HCT116 (cell line): ENCODE measurements at regions not wholly inside any gene's neighbourhood (a gene's known extent, or its start where the extent isn't known, plus 50 kb on each side); places are given as distances from the start of the nearest gene placed in this dataset.

ENCODE experiments used
- ATAC-seq: fragments of 200-7000 bp; cut with Tn5 transposase; 2 replicates; pipeline ENCODE4 v1.9.1; 2020; ENCODE audit warnings: mild to moderate bottlenecking, moderate library complexity
- BruUV-seq: library from RNA; stranded (reverse); fragments of 400-500 nt; replicated peaks from 2 replicates; lab custom pipeline; 2021; lab: Mats Ljungman, UMichigan
- CTCF ChIA-PET: fragments of 300-600 bp; sonication (Branson Sonifier 250); formaldehyde crosslinking; loops from one replicate; lab custom pipeline; 2021; ENCODE audit warnings: antibody characterized with exemption; lab: Charles Lee
- POLR2A ChIA-PET: fragments of 300-600, 350-600 bp; sonication (Branson Sonifier 250); formaldehyde crosslinking; loops from one replicate; lab custom pipeline; 2021; ENCODE audit warnings: antibody characterized with exemption; lab: Charles Lee
- RAD21 ChIA-PET, 2 experiments: fragments of 300-600 bp; sonication (Branson Sonifier 250); formaldehyde crosslinking; loops; one replicate each; lab custom pipeline; 2023; ENCODE audit warnings: low total read pairs in 2 of 2; ENCODE audit not compliant: uncharacterized antibody in 2 of 2, unreplicated experiment in 2 of 2, low non-redundant PET in 1 of 2; lab: Charles Lee
- DNase-seq: peaks from one replicate; pipeline ENCODE4 v3.0.0-alpha.2; 2010; ENCODE audit warnings: low read depth, low spot score
- H2AFZ ChIP-seq: fragments of 200-600 bp; shearing (Covaris generic), sonication (generic); 2 replicates; pipeline ENCODE4 v1.6.1; 2017; ENCODE audit warnings: low read depth, mixed run types, mixed read lengths, antibody characterized with exemption, low read length; ENCODE audit not compliant: poor library complexity, severe bottlenecking
- H3K27ac ChIP-seq: 2 replicates; pipeline ENCODE4 v1.5.1; 2012; ENCODE audit warnings: low read depth, low read length
- H3K27me3 ChIP-seq: fragments of 200-600 bp; sonication (generic); 2 replicates; pipeline ENCODE4 v1.6.1; 2016; ENCODE audit warnings: mixed run types, low read length, mixed read lengths; ENCODE audit not compliant: insufficient read depth
- H3K36me3 ChIP-seq, 2 experiments: fragments of 200-500 bp in 1 of 2; fragments of 200-600 bp in 1 of 2; sonication (Bioruptor generic) in 1 of 2; sonication (generic) in 1 of 2; 2 replicates each; pipeline versions ENCODE4 v1.5.1 to v1.6.1; 2014 to 2016; ENCODE audit warnings: low read length in 2 of 2, inconsistent platforms in 1 of 2, mixed read lengths in 1 of 2, mixed run types in 1 of 2; ENCODE audit not compliant: insufficient read depth in 2 of 2, control insufficient read depth in 1 of 2
- H3K4me1 ChIP-seq, 2 experiments: fragments of 200-600 bp in 1 of 2; sonication (generic) in 1 of 2; 2 replicates each; pipeline versions ENCODE4 v1.5.1 to v1.6.1; 2012 to 2017; ENCODE audit warnings: low read length in 2 of 2, inconsistent platforms in 1 of 2, mild to moderate bottlenecking in 1 of 2, mixed read lengths in 1 of 2, mixed run types in 1 of 2, moderate library complexity in 1 of 2; ENCODE audit not compliant: insufficient read depth in 2 of 2, control insufficient read depth in 1 of 2
- H3K4me2 ChIP-seq: fragments of 200-600 bp; sonication (generic); 2 replicates; pipeline ENCODE4 v1.6.1; 2017; ENCODE audit warnings: mixed run types, low read length, mixed read lengths
- H3K4me3 ChIP-seq, 2 experiments: fragments of 200-600 bp in 1 of 2; sonication (generic) in 1 of 2; replicated peaks in 1 of 2; 2 replicates each; pipeline ENCODE4 v1.5.1; 2011 to 2016; ENCODE audit warnings: low read length in 2 of 2, control low read depth in 1 of 2, low read depth in 1 of 2, mild to moderate bottlenecking in 1 of 2, mixed read lengths in 1 of 2, mixed run types in 1 of 2
- H3K79me2 ChIP-seq: fragments of 200-600 bp; sonication (generic); 2 replicates; pipeline ENCODE4 v1.6.1; 2017; ENCODE audit warnings: mild to moderate bottlenecking, mixed run types, low read length, moderate library complexity, mixed read lengths; ENCODE audit not compliant: insufficient read depth
- H3K9ac ChIP-seq: fragments of 200-600 bp; sonication (generic); 2 replicates; pipeline ENCODE4 v1.6.1; 2016; ENCODE audit warnings: low read length, mixed read lengths
- H3K9me2 ChIP-seq: fragments of 200-600 bp; sonication (generic), shearing (Covaris generic); 2 replicates; pipeline ENCODE4 v1.6.1; 2017; ENCODE audit warnings: mixed run types, mild to moderate bottlenecking, moderate library complexity; ENCODE audit not compliant: insufficient read depth
- H3K9me3 ChIP-seq, 2 experiments: fragments of 200-500 bp in 1 of 2; fragments of 200-600 bp in 1 of 2; sonication (Bioruptor generic) in 1 of 2; sonication (generic) in 1 of 2; 2 replicates each; pipeline ENCODE4 v1.6.1; 2014 to 2017; ENCODE audit warnings: low read length in 2 of 2, mixed read lengths in 2 of 2, inconsistent platforms in 1 of 2, low read depth in 1 of 2, mild to moderate bottlenecking in 1 of 2, mixed run types in 1 of 2, moderate library complexity in 1 of 2; ENCODE audit not compliant: control insufficient read depth in 1 of 2, insufficient read depth in 1 of 2
- H4K20me1 ChIP-seq: fragments of 200-600 bp; sonication (generic), shearing (Covaris generic); 2 replicates; pipeline ENCODE4 v1.6.1; 2017; ENCODE audit warnings: mixed run types, mild to moderate bottlenecking, moderate library complexity; ENCODE audit not compliant: insufficient read depth
- CBX3 ChIP-seq: IDR thresholded peaks from 2 replicates; pipeline ENCODE4 v1.6.1; 2012; ENCODE audit warnings: low read depth
- CTCF ChIP-seq, 3 experiments: fragments of 200-600 bp in 1 of 3; sonication (generic) in 1 of 3; IDR thresholded peaks in 2 of 3; conservative IDR thresholded peaks in 1 of 3; 2 replicates each; pipeline ENCODE4 v1.5.1; 2012 to 2017; ENCODE audit warnings: low read depth in 2 of 3, low read length in 2 of 3, antibody characterized with exemption in 1 of 3, borderline replicate concordance in 1 of 3, control low read depth in 1 of 3, mild to moderate bottlenecking in 1 of 3, mixed read lengths in 1 of 3, mixed run types in 1 of 3, moderate library complexity in 1 of 3; ENCODE audit not compliant: insufficient read depth in 1 of 3
- MAX ChIP-seq: IDR thresholded peaks from 2 replicates; pipeline ENCODE4 v1.6.1; 2012
- RAD21 ChIP-seq: IDR thresholded peaks from 2 replicates; pipeline ENCODE4 v1.6.1; 2012; ENCODE audit warnings: low read depth, mild to moderate bottlenecking
- SIN3A ChIP-seq: IDR thresholded peaks from 2 replicates; pipeline ENCODE4 v1.6.1; 2012; ENCODE audit warnings: low read depth
- TCF7L2 ChIP-seq: IDR thresholded peaks from 2 replicates; pipeline ENCODE4 v1.7.0; 2011; ENCODE audit warnings: borderline replicate concordance, inconsistent platforms; ENCODE audit not compliant: insufficient read depth, insufficient read length; ENCODE audit errors: extremely low read depth
- YY1 ChIP-seq: IDR thresholded peaks from 2 replicates; pipeline ENCODE4 v1.6.1; 2011; ENCODE audit warnings: low read length, low read depth, moderate library complexity, mild to moderate bottlenecking; ENCODE audit not compliant: insufficient replicate concordance; ENCODE audit errors: extremely low read depth
- ZNF274 ChIP-seq: fragments of 200-500 bp; sonication (Bioruptor generic); IDR thresholded peaks from 2 replicates; pipeline ENCODE4 v1.6.1; 2014; ENCODE audit warnings: mild to moderate bottlenecking, low read depth, low read length, inconsistent platforms
- intact Hi-C: fragments of 100-400 bp; cut with micrococcal nuclease; formaldehyde crosslinking; loops from 2 replicates; pipeline ENCODE4 v1.10.0; 2022

GRCh38 chr11:64449381-64450167 is 90.6 kb downstream of the RPS6KA4 start:
- intact Hi-C loops: loop anchor here (1.0 to 5.0 kb wide), 3 partner anchors 39 to 204 kb away; partner anchors contain the start of gene RPS6KA4
- ChIA-PET POLR2A (interaction anchor here (1.2 to 1.3 kb wide), 2 partner anchors 16 to 93 kb away, joined by 3 to 7 read pairs; no protein-coding TSS in a partner anchor), CTCF (interaction anchor here (0.6 to 3.2 kb wide), 44 partner anchors 8 to 338 kb away, joined by 3 to 51 read pairs (median 5); partner anchors contain the start of genes PRDX5, SF1 and TRMT112), RAD21 (interaction anchor here (0.5 to 1.4 kb wide), 7 partner anchors 9 to 239 kb away, joined by 3 to 7 read pairs (median 4); partner anchors contain the start of gene TRMT112 (in 1 of the 2))
- Histone ChIP-seq H3K4me1 (peaks cover 14 to 23% of the 10 kb centered on the region in 2 experiments), H3K9me3 (no peaks in the 10 kb centered on the region), H4K20me1 (no peaks in the 10 kb centered on the region), H2AFZ (peak overlapping the region; percentile 62), H3K79me2 (no peaks in the 10 kb centered on the region), H3K27ac (no peak overlapping the region; the same call in 1 of the 2 replicates), H3K36me3 (no peaks in the 10 kb centered on the region), H3K9me2 (no peaks in the 10 kb centered on the region), H3K4me3 (peak overlapping the region; percentile 48 to 59), H3K9ac (peak overlapping the region; percentile 26), H3K27me3 (no peaks in the 10 kb centered on the region), H3K4me2 (peak overlapping the region; percentile 97)
- DNase-seq: peak; percentile 74
- TF ChIP-seq ZNF274: no peak
- 0 out of 2 replicates have a peak, but pooled peaks have one; percentile 17 for TF ChIP-seq CBX3
- peak; percentile 46 for TF ChIP-seq RAD21
- no peak for TF ChIP-seq SIN3A
- peak; percentile 49; the same call in 1 of the 2 replicates for TF ChIP-seq MAX
- TF ChIP-seq CTCF (IDR thresholded peaks at IDR 0.05 in 2 of 3, conservative IDR thresholded peaks at IDR 0.05 in 1 of 3; ENCODE audit: borderline replicate concordance in 1 of 3, insufficient read depth in 1 of 3, low read depth in 2 of 3, low read length in 2 of 3): peak; percentile 72 to 95 (median 86)
- no peak for TF ChIP-seq TCF7L2
- peak; percentile 29 for TF ChIP-seq YY1
- BruUV-seq: no TSS peak
- peak; percentile 89 for ATAC-seq
